ENCODE measurements at regions not wholly inside any gene's neighbourhood (a gene's known extent, or its start where the extent isn't known, plus 50 kb on each side); places are given as distances from the start of the nearest gene placed in this dataset.

- TF ChIP-seq POLR2AphosphoS5 (IDR thresholded peaks at IDR 0.05; ENCODE audit: borderline replicate concordance, low read depth, low read length) (no peak), EZH2 (IDR thresholded peaks at IDR 0.05) (no peak)
Observed at GRCh38 chr13:88288326-88288725, 617.2 kb downstream of the SLITRK5 start.
